ENCODE measurements at regions not wholly inside any gene's neighbourhood (a gene's known extent, or its start where the extent isn't known, plus 50 kb on each side); places are given as distances from the start of the nearest gene placed in this dataset.

DNA sequence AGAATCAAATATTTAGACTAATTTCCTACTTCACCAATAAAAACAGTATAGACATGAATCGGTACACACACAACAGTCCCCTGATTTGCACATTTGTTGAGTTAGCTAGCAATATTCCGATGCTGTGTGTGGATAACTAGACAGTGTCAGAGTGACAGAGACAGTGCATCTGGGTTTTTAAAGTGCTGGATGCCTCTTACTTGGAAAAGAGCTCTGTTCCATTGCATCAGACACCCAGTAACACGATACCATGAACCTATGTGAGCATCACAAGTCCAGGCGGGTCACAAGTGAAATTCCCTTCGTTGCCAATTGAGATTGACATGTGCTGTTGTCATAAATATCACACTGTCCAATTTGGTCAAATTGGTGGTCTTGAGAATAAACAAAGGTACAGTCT, 82.0 kb upstream of the ESRRG start:
- Histone ChIP-seq H3K27ac (ENCODE audit: low read depth, low read length) (no peak overlapping the region), H3K27me3 (ENCODE audit: insufficient read depth, low read length, poor library complexity, severe bottlenecking) (no peaks in the 10 kb centered on the region), H3K36me3 (ENCODE audit: insufficient read depth, low read length) (no peaks in the 10 kb centered on the region), H3K4me1 (ENCODE audit: insufficient read depth, low read length) (no peaks in the 10 kb centered on the region), H3K9me3 (ENCODE audit: low read length) (no peaks in the 10 kb centered on the region), H3K4me3 (ENCODE audit: low read length) (no peak overlapping the region)
- no peaks in the 10 kb centered on the region for H3K36me3 Mint-ChIP-seq
- ChIA-PET POLR2A (no interaction called here), CTCF (no interaction called here)
- H3K27ac Mint-ChIP-seq: no peak overlapping the region
- H3K4me3 Mint-ChIP-seq: peak overlapping the region in 1 of 7 donors; percentile 48
- no peaks in the 10 kb centered on the region for H3K27me3 Mint-ChIP-seq
- peaks cover 6 to 16% (median 9%) of the 10 kb centered on the region in 5 donors for H3K9me3 Mint-ChIP-seq
- no peaks in the 10 kb centered on the region for H3K4me1 Mint-ChIP-seq
- no peak for DNase-seq

DNA sequence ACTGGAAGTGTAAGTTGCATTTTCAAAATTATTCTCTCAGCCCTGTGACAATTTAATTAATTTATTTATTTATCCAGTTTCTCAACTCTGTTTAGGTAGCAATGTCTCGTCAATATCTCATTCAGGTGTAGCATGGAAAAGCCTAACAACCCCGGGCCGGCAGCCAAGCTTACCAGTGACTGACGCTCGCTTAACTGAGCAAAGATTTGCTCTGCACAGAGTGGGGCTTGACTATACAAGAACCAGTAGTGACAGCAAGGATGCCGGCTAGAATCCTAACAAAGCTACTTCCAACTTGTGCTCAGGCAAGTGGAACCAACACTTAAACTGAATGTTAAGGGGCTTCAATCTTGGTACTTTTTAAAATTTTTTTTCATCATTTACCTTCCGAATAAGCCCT, 80.9 kb upstream of the ESRRG start:
- no peaks in the 10 kb centered on the region for H3K27me3 Mint-ChIP-seq
- Histone ChIP-seq H3K9me3 (ENCODE audit: low read length) (no peaks in the 10 kb centered on the region), H3K4me3 (ENCODE audit: low read length) (no peak overlapping the region), H3K27ac (ENCODE audit: low read depth, low read length) (no peak overlapping the region), H3K27me3 (ENCODE audit: insufficient read depth, low read length, poor library complexity, severe bottlenecking) (no peaks in the 10 kb centered on the region), H3K36me3 (ENCODE audit: insufficient read depth, low read length) (no peaks in the 10 kb centered on the region), H3K4me1 (ENCODE audit: insufficient read depth, low read length) (no peaks in the 10 kb centered on the region)
- H3K27ac Mint-ChIP-seq: no peak overlapping the region
- no peak overlapping the region for H3K4me3 Mint-ChIP-seq
- peaks cover 6 to 16% (median 8%) of the 10 kb centered on the region in 5 donors for H3K9me3 Mint-ChIP-seq
- H3K36me3 Mint-ChIP-seq: no peaks in the 10 kb centered on the region
- no peaks in the 10 kb centered on the region for H3K4me1 Mint-ChIP-seq
- DNase-seq: no peak
- CTCF ChIA-PET: no interaction called here
- POLR2A ChIA-PET: no interaction called here

DNA sequence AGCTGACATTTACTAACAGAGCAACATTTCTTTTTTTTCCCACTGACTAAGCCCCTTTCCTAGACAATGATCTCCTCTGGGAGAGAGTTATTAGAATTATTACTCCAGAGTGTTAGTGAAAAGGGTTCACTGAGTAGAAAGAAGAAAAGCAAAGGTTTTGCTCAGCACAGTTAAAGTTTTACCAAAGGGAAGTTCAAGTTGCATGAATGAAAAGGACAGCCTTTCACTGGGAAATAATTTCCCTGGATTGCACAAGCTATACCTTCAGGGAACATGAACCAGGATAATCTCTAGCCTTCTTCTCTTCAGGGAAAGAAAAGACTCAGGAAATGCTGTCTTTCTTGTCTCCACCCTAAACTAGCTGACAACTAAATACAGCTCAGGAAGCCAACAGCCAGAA, 71.4 kb upstream of the ESRRG start:
- CTCF ChIA-PET: no interaction called here
- no peak overlapping the region for H3K4me3 ChIP-seq (ENCODE audit: low read length)
- no peaks in the 10 kb centered on the region for H3K27me3 Mint-ChIP-seq
- no peaks in the 10 kb centered on the region for H3K4me1 Mint-ChIP-seq
- H3K36me3 Mint-ChIP-seq: no peaks in the 10 kb centered on the region
- no peak for DNase-seq
- no peaks in the 10 kb centered on the region for H3K36me3 ChIP-seq (ENCODE audit: insufficient read depth, low read length)
- H3K4me1 ChIP-seq (ENCODE audit: insufficient read depth, low read length): no peaks in the 10 kb centered on the region
- no peak overlapping the region for H3K4me3 Mint-ChIP-seq
- peaks cover 4 to 11% (median 10%) of the 10 kb centered on the region in 5 donors for H3K9me3 Mint-ChIP-seq
- H3K27ac Mint-ChIP-seq: no peak overlapping the region
- POLR2A ChIA-PET: no interaction called here
- H3K27me3 ChIP-seq (ENCODE audit: insufficient read depth, low read length, poor library complexity, severe bottlenecking): no peaks in the 10 kb centered on the region
- H3K9me3 ChIP-seq (ENCODE audit: low read length): no peaks in the 10 kb centered on the region
- H3K27ac ChIP-seq (ENCODE audit: low read depth, low read length): no peak overlapping the region

DNA sequence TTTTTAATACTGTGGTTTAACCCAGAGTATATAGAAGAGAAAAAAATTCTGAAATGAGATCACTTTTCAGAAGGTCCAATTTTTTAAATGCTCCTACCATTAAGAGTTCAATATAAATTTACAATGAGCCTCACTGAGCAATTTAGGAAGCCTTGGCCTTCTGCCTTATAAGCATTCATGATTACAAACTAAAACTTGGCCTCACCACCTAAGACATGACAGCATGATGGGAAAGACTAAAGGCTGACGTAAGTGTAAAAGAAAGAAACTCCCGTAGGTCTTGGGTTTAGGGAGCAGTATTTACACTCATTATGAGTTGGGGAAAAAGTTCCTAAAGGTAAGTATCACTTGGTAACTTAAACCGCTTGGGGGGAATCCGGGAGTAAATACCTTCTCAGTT, 70.7 kb upstream of the ESRRG start:
- H3K27ac ChIP-seq (ENCODE audit: low read depth, low read length): no peak overlapping the region
- Mint-ChIP-seq H3K4me3 (no peak overlapping the region), H3K4me1 (no peaks in the 10 kb centered on the region), H3K36me3 (no peaks in the 10 kb centered on the region), H3K27me3 (no peaks in the 10 kb centered on the region), H3K9me3 (peaks cover 0 to 11% (median 10%) of the 10 kb centered on the region in 5 donors), H3K27ac (no peak overlapping the region)
- ChIA-PET POLR2A (no interaction called here), CTCF (no interaction called here)
- H3K4me3 ChIP-seq (ENCODE audit: low read length): no peak overlapping the region
- no peaks in the 10 kb centered on the region for H3K4me1 ChIP-seq (ENCODE audit: insufficient read depth, low read length)
- H3K27me3 ChIP-seq (ENCODE audit: insufficient read depth, low read length, poor library complexity, severe bottlenecking): no peaks in the 10 kb centered on the region
- H3K36me3 ChIP-seq (ENCODE audit: insufficient read depth, low read length): no peaks in the 10 kb centered on the region
- no peak for DNase-seq
- H3K9me3 ChIP-seq (ENCODE audit: low read length): no peaks in the 10 kb centered on the region

DNA sequence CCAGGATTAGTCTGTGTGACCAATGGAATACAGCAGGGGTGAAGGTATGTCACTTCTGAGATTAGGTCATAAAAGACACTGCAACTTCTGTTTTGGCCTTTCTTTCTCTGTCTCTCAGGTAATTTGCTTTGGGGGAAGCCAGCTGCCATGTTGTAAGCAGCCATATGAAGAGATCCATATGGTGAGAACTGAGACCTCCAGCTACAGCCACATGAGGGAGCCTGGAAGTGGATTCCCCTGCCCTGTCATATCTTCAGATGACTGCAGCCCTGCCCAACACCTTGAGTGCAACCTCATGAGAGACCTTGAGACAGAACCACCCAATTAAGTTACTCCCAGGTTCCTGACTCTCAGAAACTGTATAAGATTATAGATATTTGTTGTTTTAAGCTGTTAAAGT, 70.1 kb upstream of the ESRRG start:
- Mint-ChIP-seq H3K27me3 (no peaks in the 10 kb centered on the region), H3K4me1 (no peaks in the 10 kb centered on the region), H3K27ac (no peak overlapping the region), H3K9me3 (peaks cover 0 to 11% (median 8%) of the 10 kb centered on the region in 5 donors), H3K4me3 (no peak overlapping the region), H3K36me3 (no peaks in the 10 kb centered on the region)
- H3K4me1 ChIP-seq (ENCODE audit: insufficient read depth, low read length): no peaks in the 10 kb centered on the region
- ChIA-PET CTCF (no interaction called here), POLR2A (no interaction called here)
- H3K4me3 ChIP-seq (ENCODE audit: low read length): no peak overlapping the region
- no peak overlapping the region for H3K27ac ChIP-seq (ENCODE audit: low read depth, low read length)
- H3K27me3 ChIP-seq (ENCODE audit: insufficient read depth, low read length, poor library complexity, severe bottlenecking): no peaks in the 10 kb centered on the region
- DNase-seq: no peak
- no peaks in the 10 kb centered on the region for H3K9me3 ChIP-seq (ENCODE audit: low read length)
- H3K36me3 ChIP-seq (ENCODE audit: insufficient read depth, low read length): no peaks in the 10 kb centered on the region

DNA sequence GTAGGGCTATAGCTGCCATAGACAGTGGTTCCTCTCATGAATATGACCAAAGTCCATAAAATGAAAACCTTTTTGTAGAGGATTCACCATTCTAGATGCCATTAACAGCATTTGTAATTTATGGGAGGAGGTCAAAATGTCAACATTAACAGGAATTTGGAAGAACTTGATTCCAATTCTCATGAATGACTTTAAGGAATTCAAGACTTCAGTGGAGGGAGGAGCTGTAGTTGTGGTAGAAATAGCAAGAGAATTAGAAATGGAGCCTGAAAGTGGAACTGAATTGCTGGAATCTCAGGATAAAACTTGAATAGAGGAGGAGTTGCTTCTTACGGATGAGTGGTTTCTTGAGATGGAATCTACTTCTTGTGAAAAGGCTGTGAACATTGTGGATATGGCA, 65.4 kb upstream of the ESRRG start:
- Mint-ChIP-seq H3K27ac (no peak overlapping the region), H3K4me3 (no peak overlapping the region), H3K9me3 (peaks cover 0 to 18% (median 7%) of the 10 kb centered on the region in 5 donors), H3K4me1 (no peaks in the 10 kb centered on the region), H3K27me3 (no peaks in the 10 kb centered on the region), H3K36me3 (no peaks in the 10 kb centered on the region)
- H3K36me3 ChIP-seq (ENCODE audit: insufficient read depth, low read length): no peaks in the 10 kb centered on the region
- H3K27ac ChIP-seq (ENCODE audit: low read depth, low read length): no peak overlapping the region
- H3K4me3 ChIP-seq (ENCODE audit: low read length): no peak overlapping the region
- ChIA-PET CTCF (no interaction called here), POLR2A (no interaction called here)
- no peaks in the 10 kb centered on the region for H3K27me3 ChIP-seq (ENCODE audit: insufficient read depth, low read length, poor library complexity, severe bottlenecking)
- DNase-seq: no peak
- H3K4me1 ChIP-seq (ENCODE audit: insufficient read depth, low read length): no peaks in the 10 kb centered on the region
- H3K9me3 ChIP-seq (ENCODE audit: low read length): no peaks in the 10 kb centered on the region

- no peaks in the 10 kb centered on the region for H3K4me1 ChIP-seq (ENCODE audit: insufficient read depth, low read length)
- H3K27ac ChIP-seq (ENCODE audit: low read depth, low read length): no peak overlapping the region
- DNase-seq: no peak
- H3K36me3 Mint-ChIP-seq: no peaks in the 10 kb centered on the region
- no peaks in the 10 kb centered on the region for H3K36me3 ChIP-seq (ENCODE audit: insufficient read depth, low read length)
- CTCF ChIA-PET: no interaction called here
- H3K9me3 Mint-ChIP-seq: peaks cover 0 to 15% (median 4%) of the 10 kb centered on the region in 5 donors
- H3K27me3 Mint-ChIP-seq: no peaks in the 10 kb centered on the region
- no peak overlapping the region for H3K4me3 Mint-ChIP-seq
- no peaks in the 10 kb centered on the region for H3K9me3 ChIP-seq (ENCODE audit: low read length)
- H3K4me3 ChIP-seq (ENCODE audit: low read length): no peak overlapping the region
- H3K27ac Mint-ChIP-seq: no peak overlapping the region
- H3K4me1 Mint-ChIP-seq: no peaks in the 10 kb centered on the region
- POLR2A ChIA-PET: no interaction called here
- H3K27me3 ChIP-seq (ENCODE audit: insufficient read depth, low read length, poor library complexity, severe bottlenecking): no peaks in the 10 kb centered on the region
Measured at GRCh38 chr1:216785737-216786136, 62.5 kb upstream of the ESRRG start.

DNA sequence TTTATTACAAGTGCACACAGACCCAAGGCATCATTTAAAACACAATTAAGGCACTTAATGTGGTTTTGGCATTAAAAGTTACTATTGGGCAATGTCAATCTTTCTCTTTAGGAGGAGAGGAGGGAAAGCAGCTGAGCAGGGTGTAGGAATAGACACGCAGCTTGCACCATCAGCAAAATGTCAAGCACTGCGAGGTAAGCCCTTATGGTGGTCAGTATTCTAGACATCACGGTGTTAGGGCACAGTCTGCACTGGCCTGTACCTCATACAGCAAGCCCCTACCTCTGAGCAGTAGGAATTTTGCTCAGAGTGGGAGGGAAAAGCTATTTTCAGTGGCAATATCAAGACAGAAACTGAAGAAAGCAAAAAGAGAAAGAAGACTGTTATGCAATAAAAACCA, 62.0 kb upstream of the ESRRG start:
- Histone ChIP-seq H3K27me3 (ENCODE audit: insufficient read depth, low read length, poor library complexity, severe bottlenecking) (no peaks in the 10 kb centered on the region), H3K9me3 (ENCODE audit: low read length) (no peaks in the 10 kb centered on the region), H3K4me1 (ENCODE audit: insufficient read depth, low read length) (no peaks in the 10 kb centered on the region), H3K36me3 (ENCODE audit: insufficient read depth, low read length) (no peaks in the 10 kb centered on the region), H3K27ac (ENCODE audit: low read depth, low read length) (no peak overlapping the region), H3K4me3 (ENCODE audit: low read length) (no peak overlapping the region)
- ChIA-PET POLR2A (no interaction called here), CTCF (no interaction called here)
- Mint-ChIP-seq H3K4me1 (no peaks in the 10 kb centered on the region), H3K36me3 (no peaks in the 10 kb centered on the region), H3K4me3 (no peak overlapping the region), H3K27me3 (no peaks in the 10 kb centered on the region), H3K9me3 (peaks cover 0 to 15% (median 4%) of the 10 kb centered on the region in 5 donors), H3K27ac (no peak overlapping the region)
- no peak for DNase-seq

DNA sequence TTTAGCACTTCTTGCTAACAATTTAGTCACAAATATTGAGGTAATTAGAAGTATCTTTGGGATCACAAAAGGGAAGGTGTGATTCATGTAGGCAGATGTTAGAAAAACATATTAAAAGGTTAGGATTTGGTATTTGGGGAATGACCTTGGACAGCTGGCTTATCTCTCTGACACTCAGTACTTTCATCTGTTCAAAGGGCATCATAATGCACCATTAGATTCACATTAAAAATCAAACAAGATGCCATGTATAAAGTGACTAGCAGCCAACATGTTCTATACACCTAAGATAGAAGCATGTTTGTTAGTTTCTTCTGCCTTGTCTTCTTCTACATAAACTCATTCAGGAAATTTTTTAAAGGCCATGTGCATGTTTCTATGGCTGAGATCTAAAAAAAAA, 56.5 kb upstream of the ESRRG start:
- CTCF ChIA-PET: no interaction called here
- POLR2A ChIA-PET: no interaction called here

More for the DNA sequence above, 56.5 kb upstream of the ESRRG start:
- H3K27ac Mint-ChIP-seq: no peak overlapping the region
- Histone ChIP-seq H3K4me1 (ENCODE audit: insufficient read depth, low read length) (no peaks in the 10 kb centered on the region), H3K36me3 (ENCODE audit: insufficient read depth, low read length) (no peaks in the 10 kb centered on the region), H3K27ac (ENCODE audit: low read depth, low read length) (no peak overlapping the region), H3K27me3 (ENCODE audit: insufficient read depth, low read length, poor library complexity, severe bottlenecking) (no peaks in the 10 kb centered on the region), H3K9me3 (ENCODE audit: low read length) (no peaks in the 10 kb centered on the region), H3K4me3 (ENCODE audit: low read length) (no peak overlapping the region)
- DNase-seq: no peak
- H3K27me3 Mint-ChIP-seq: no peaks in the 10 kb centered on the region
- peaks cover 6 to 19% (median 11%) of the 10 kb centered on the region in 5 donors for H3K9me3 Mint-ChIP-seq
- no peaks in the 10 kb centered on the region for H3K4me1 Mint-ChIP-seq
- H3K4me3 Mint-ChIP-seq: no peak overlapping the region
- H3K36me3 Mint-ChIP-seq: no peaks in the 10 kb centered on the region
